ENCODE measurements at regions not wholly inside any gene's neighbourhood (a gene's known extent, or its start where the extent isn't known, plus 50 kb on each side); places are given as distances from the start of the nearest gene placed in this dataset.
"Not testable (repeated sequence)": the region's sequence is repeated elsewhere in the genome, so short reads cannot be mapped to it uniquely, and the experiment has no call there.

DNA sequence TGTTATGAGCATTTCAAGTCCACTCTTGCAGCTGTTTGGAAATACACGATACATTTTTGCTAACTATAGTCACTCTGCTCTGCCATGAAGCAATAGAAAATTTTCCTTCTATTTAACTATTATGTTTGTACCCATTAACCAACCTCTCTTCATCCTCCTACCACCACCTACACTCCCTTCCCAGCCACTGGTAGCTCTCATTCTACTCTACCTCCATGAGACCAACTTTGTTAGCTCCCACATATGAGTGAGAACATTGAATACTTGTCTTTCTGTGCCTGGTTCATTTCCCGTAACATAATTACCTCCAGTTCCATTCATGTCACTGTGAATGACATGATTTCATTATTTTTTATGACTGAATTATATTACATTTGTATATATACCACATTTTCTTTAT lies 505.9 kb upstream of the CCNG1 start:
- in situ Hi-C loops (cut with HindIII; ENCODE audit: low pct_ligation_motif_present, low sequenced_read_pairs) = no loop called here
- Histone ChIP-seq H3K36me3 (replicated peaks) (no peaks in the 10 kb centered on the region), H3K27me3 (replicated peaks) (no peaks in the 10 kb centered on the region), H3K27ac (no peak overlapping the region), H3K4me3 (ENCODE audit: low read depth, low read length) (no peak overlapping the region)
- TF ChIP-seq, protein P1, sequence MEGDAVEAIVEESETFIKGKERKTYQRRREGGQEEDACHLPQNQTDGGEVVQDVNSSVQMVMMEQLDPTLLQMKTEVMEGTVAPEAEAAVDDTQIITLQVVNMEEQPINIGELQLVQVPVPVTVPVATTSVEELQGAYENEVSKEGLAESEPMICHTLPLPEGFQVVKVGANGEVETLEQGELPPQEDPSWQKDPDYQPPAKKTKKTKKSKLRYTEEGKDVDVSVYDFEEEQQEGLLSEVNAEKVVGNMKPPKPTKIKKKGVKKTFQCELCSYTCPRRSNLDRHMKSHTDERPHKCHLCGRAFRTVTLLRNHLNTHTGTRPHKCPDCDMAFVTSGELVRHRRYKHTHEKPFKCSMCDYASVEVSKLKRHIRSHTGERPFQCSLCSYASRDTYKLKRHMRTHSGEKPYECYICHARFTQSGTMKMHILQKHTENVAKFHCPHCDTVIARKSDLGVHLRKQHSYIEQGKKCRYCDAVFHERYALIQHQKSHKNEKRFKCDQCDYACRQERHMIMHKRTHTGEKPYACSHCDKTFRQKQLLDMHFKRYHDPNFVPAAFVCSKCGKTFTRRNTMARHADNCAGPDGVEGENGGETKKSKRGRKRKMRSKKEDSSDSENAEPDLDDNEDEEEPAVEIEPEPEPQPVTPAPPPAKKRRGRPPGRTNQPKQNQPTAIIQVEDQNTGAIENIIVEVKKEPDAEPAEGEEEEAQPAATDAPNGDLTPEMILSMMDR (IDR thresholded peaks at IDR 0.05; ENCODE audit: low read depth, low read length, missing control alignments) = no peak
- no peak for DNase-seq

DNA sequence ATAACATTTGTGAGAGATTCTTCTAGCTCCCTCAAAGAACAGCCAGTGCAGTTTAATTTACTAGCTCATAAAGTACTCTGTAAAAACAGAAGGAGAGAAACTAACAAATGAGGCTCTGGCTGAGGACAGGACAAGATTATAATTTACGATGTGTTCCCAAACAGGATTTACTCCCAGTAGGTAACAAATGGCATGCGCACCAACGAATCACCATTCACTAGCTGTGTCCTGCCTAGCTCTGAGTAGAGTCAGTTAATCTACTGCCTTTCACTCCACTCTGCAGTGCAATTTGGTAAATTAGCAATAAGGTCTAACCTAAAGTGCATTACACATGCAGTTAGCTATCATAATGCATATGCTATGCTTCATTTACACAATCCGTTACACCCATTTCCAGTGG lies 497.4 kb upstream of the CCNG1 start:
- Histone ChIP-seq H3K4me3 (ENCODE audit: low read depth, low read length) (no peak overlapping the region), H3K27ac (no peak overlapping the region), H3K27me3 (replicated peaks) (no peaks in the 10 kb centered on the region), H3K36me3 (replicated peaks) (no peaks in the 10 kb centered on the region)
- in situ Hi-C loops (cut with HindIII; ENCODE audit: low pct_ligation_motif_present, low sequenced_read_pairs) = no loop called here
- DNase-seq = no peak
- TF ChIP-seq, protein P1 (IDR thresholded peaks at IDR 0.05; ENCODE audit: low read depth, low read length, missing control alignments) = no peak

DNA sequence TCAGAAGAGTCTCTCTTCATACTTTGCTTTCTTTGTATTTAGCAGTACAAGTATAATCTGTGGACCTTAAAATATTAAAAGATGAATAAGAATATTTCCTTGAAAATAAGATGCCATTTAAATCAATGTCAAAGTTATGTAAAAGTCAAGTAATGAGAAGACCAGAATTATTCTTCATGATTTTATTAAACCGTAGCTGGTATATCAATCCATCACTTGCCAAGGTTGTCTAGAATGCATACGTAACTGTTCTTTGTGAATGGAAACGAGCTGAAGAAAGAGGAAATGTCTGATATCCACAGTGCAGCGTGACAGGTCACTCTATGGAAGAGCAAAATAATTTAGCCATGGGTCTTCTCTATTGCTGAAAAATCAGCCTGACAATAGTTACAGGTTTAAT lies 488.7 kb upstream of the CCNG1 start:
- no peak for DNase-seq
- H3K27me3 ChIP-seq (replicated peaks) = no peaks in the 10 kb centered on the region
- H3K36me3 ChIP-seq (replicated peaks) = no peaks in the 10 kb centered on the region
- H3K27ac ChIP-seq = no peak overlapping the region
- no peak overlapping the region for H3K4me3 ChIP-seq (ENCODE audit: low read depth, low read length)
- in situ Hi-C loops (cut with HindIII; ENCODE audit: low pct_ligation_motif_present, low sequenced_read_pairs) = no loop called here
- TF ChIP-seq, protein P1 (IDR thresholded peaks at IDR 0.05; ENCODE audit: low read depth, low read length, missing control alignments) = no peak

DNA sequence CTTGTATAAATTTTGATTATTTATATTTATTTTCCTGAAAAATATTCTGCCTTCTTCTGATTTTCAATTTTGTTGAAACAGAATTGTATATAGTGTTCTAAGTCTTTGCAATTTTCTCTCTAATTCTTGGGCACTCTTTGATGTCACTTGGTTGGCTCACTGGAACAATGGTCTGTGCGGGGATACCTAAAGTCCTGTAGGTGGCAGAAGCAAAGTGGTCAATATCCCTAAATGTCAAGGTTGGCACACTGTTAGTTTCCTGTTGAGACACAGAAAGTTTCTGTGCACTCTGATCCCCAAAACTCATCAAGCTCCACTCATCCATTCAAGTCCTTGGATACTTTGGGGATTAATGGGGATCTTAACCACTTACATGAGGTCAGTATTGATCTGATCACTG lies 480.8 kb upstream of the CCNG1 start:
- TF ChIP-seq, protein P1 (IDR thresholded peaks at IDR 0.05; ENCODE audit: low read depth, low read length, missing control alignments) = no peak
- H3K27me3 ChIP-seq (replicated peaks) = no peaks in the 10 kb centered on the region
- no peaks in the 10 kb centered on the region for H3K36me3 ChIP-seq (replicated peaks)
- DNase-seq = no peak
- H3K4me3 ChIP-seq (ENCODE audit: low read depth, low read length) = no peak overlapping the region
- in situ Hi-C loops (cut with HindIII; ENCODE audit: low pct_ligation_motif_present, low sequenced_read_pairs) = no loop called here
- no peak overlapping the region for H3K27ac ChIP-seq

DNA sequence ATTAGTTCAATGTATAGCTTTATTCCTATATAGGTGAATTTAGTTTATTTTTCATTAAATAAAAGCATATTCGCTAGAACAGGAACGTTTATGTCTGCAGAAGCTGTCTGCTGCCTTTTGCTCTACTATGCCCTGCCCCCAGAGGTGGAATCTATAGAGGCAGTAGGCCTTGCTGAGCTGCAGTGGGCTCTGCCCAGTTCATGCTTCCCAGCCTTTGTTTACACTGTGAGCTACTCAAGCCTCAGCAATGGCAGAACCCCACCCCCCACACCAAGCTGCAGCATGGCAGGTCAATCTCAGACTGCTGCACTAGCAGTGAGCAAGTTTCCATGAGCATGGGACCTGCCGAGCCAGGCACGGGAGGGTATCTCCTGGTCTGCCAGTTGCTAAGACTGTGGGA lies 473.3 kb upstream of the CCNG1 start:
- in situ Hi-C loops (cut with HindIII; ENCODE audit: low pct_ligation_motif_present, low sequenced_read_pairs); H3K4me3 ChIP-seq (ENCODE audit: low read depth, low read length); DNase-seq; H3K36me3 ChIP-seq (replicated peaks); H3K27ac ChIP-seq; H3K27me3 ChIP-seq (replicated peaks): not testable (repeated sequence)

DNA sequence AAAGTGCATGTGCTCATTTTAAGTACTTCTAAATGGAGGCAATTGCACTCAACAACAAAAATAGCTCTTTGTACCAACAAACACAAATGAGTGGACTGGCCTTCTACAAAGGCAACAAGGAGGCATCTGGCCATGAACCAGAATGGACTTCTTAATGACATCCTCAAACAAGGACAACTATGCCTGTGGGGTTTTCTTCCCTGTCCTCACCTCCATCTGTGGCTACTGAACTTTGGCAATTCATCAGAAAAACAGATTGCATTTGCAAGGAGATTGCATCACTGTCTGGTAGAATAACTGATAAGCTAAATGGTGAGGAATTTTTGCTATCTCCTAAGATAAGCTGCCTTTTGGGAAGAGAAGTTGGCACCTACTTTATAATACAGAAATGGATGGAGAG lies 447.3 kb upstream of the CCNG1 start:
- in situ Hi-C loops (cut with HindIII; ENCODE audit: low pct_ligation_motif_present, low sequenced_read_pairs) = no loop called here
- Histone ChIP-seq H3K36me3 (replicated peaks) (no peaks in the 10 kb centered on the region), H3K27me3 (replicated peaks) (no peaks in the 10 kb centered on the region), H3K27ac (no peak overlapping the region), H3K4me3 (ENCODE audit: low read depth, low read length) (no peak overlapping the region)
- TF ChIP-seq, protein P1 (IDR thresholded peaks at IDR 0.05; ENCODE audit: low read depth, low read length, missing control alignments) = no peak
- no peak for DNase-seq

Measured in brain microvascular endothelial cell (primary cell).